ENCODE measurements at regions not wholly inside any gene's neighbourhood (a gene's known extent, or its start where the extent isn't known, plus 50 kb on each side); places are given as distances from the start of the nearest gene placed in this dataset.

GRCh38 chr13:63081400-63082014 lies 1665.9 kb upstream of the PCDH20 start:
- no peak overlapping the region for H3K4me3 ChIP-seq (ENCODE audit: insufficient read depth, low read depth, low read length)
- H2BK15ac ChIP-seq (ENCODE audit: low read depth, low read length), result no peak overlapping the region
- H3K4ac ChIP-seq (ENCODE audit: low read depth, low read length), result no peak overlapping the region
- POLR2A ChIA-PET (ENCODE audit: unreplicated experiment), result no interaction called here
- no peak for ATAC-seq (ENCODE audit: low read depth)
- H3K36me3 ChIP-seq (ENCODE audit: control insufficient read depth, insufficient read depth, low read length), result no peaks in the 10 kb centered on the region
- no peak overlapping the region for H3K23ac ChIP-seq (ENCODE audit: low read depth, low read length)
- no peaks in the 10 kb centered on the region for H3K27me3 ChIP-seq (ENCODE audit: control insufficient read depth, insufficient read depth, low read length)
- TF ChIP-seq POLR2A (IDR thresholded peaks at IDR 0.05; ENCODE audit: low read depth, low read length) (no peak), RFX5 (IDR thresholded peaks at IDR 0.05; ENCODE audit: low read depth, low read length) (no peak), SMC3 (IDR thresholded peaks at IDR 0.05; ENCODE audit: low read depth, low read length) (no peak), MAZ (IDR thresholded peaks at IDR 0.05; ENCODE audit: borderline replicate concordance, low read depth, low read length) (no peak), MXI1 (IDR thresholded peaks at IDR 0.05; ENCODE audit: borderline replicate concordance, low read depth, low read length) (no peak), RAD21 (IDR thresholded peaks at IDR 0.05; ENCODE audit: low read length) (no peak), MAFK (IDR thresholded peaks at IDR 0.05; ENCODE audit: low read depth, low read length) (no peak)
- H4K91ac ChIP-seq (ENCODE audit: insufficient read depth, low read depth, low read length), result no peak overlapping the region
- H3K9ac ChIP-seq (ENCODE audit: low read depth, low read length), result no peak overlapping the region
- dilution Hi-C loops (cut with HindIII; ENCODE audit: low sequenced_read_pairs, unreplicated experiment) (no loop called here), in situ Hi-C loops (cut with MboI; ENCODE audit: low sequenced_read_pairs) (no loop called here), intact Hi-C loops (cut with micrococcal nuclease) (no loop called here)
- no peak overlapping the region for H2BK120ac ChIP-seq (ENCODE audit: low read depth, low read length)
- H4K8ac ChIP-seq (ENCODE audit: low read depth in 2 of 2, low read length in 2 of 2), result no peak overlapping the region
- H3K9me3 ChIP-seq (ENCODE audit: control insufficient read depth, insufficient read depth, low read length), result no peaks in the 10 kb centered on the region
- H3K27ac ChIP-seq (ENCODE audit: insufficient read depth, low read length), result no peak overlapping the region
- no peaks in the 10 kb centered on the region for H3K79me1 ChIP-seq (ENCODE audit: low read depth in 1 of 2, low read length in 2 of 2)
- H3K14ac ChIP-seq (replicated peaks; ENCODE audit: low read depth, low read length), result no peak overlapping the region
- H2BK5ac ChIP-seq (ENCODE audit: low read depth, low read length, poor library complexity, severe bottlenecking), result no peak overlapping the region
- no peaks in the 10 kb centered on the region for H3K4me1 ChIP-seq (ENCODE audit: control insufficient read depth, insufficient read depth, low read length)
- H4K20me1 ChIP-seq (ENCODE audit: insufficient read depth, low read length), result no peaks in the 10 kb centered on the region
- no CpG with 5 or more reads among the region's 2 CpGs for WGBS, 2 experiments (ENCODE audit: extremely low coverage in 2 of 2, insufficient read length in 1 of 2)
- H2AK5ac ChIP-seq (ENCODE audit: low read depth, low read length), result no peak overlapping the region
- H2AFZ ChIP-seq (replicated peaks; ENCODE audit: low read length, poor library complexity), result no peak overlapping the region
- no peak overlapping the region for H4K5ac ChIP-seq (ENCODE audit: low read depth, low read length)
- no peak overlapping the region for H3K18ac ChIP-seq (ENCODE audit: low read depth, low read length)
- H2BK20ac ChIP-seq (ENCODE audit: low read depth, low read length), result no peak overlapping the region
- no peak overlapping the region for H3K56ac ChIP-seq (ENCODE audit: extremely low read depth, insufficient read depth, low read length)
- no peak overlapping the region for H3K4me2 ChIP-seq (ENCODE audit: low read depth, low read length)
- H3K9me1 ChIP-seq (ENCODE audit: insufficient read depth, low read length), result no peaks in the 10 kb centered on the region
- no TSS peak for BruUV-seq (replicated peaks)
- CTCF ChIA-PET, result interaction anchor here (0.5 kb wide), 1 partner anchor 1153 kb away, joined by 3 read pairs; no protein-coding TSS in a partner anchor
- no peak for DNase-seq
- H2AK9ac ChIP-seq (replicated peaks; ENCODE audit: low read depth, low read length, poor library complexity), result no peak overlapping the region
